Endothelial cell of umbilical vein (primary cell): ENCODE measurements at regions not wholly inside any gene's neighbourhood (a gene's known extent, or its start where the extent isn't known, plus 50 kb on each side); places are given as distances from the start of the nearest gene placed in this dataset.

ENCODE experiments used
- CTCF ChIP-seq, 2 donors: IDR thresholded peaks; 1 replicate in 1 of 2; 2 replicates in 1 of 2; pipeline ENCODE4 v1.5.1; 2011; ENCODE audit warnings: low read length in 2 of 2, mild to moderate bottlenecking in 2 of 2, moderate library complexity in 2 of 2, control low read depth in 1 of 2, inconsistent platforms in 1 of 2, low read depth in 1 of 2; ENCODE audit not compliant: insufficient read depth in 1 of 2; ENCODE audit errors: extremely low read depth in 1 of 2
- POLR2A ChIP-seq: IDR thresholded peaks from 2 replicates; pipeline ENCODE4 v1.6.1; 2012; ENCODE audit warnings: low read depth, mild to moderate bottlenecking, control low read depth, low read length
- TF ChIP-seq, protein P1 (sequence below): IDR thresholded peaks from 2 replicates; pipeline ENCODE4 v1.6.1; 2011; ENCODE audit not compliant: insufficient read depth, insufficient read length

DNA sequence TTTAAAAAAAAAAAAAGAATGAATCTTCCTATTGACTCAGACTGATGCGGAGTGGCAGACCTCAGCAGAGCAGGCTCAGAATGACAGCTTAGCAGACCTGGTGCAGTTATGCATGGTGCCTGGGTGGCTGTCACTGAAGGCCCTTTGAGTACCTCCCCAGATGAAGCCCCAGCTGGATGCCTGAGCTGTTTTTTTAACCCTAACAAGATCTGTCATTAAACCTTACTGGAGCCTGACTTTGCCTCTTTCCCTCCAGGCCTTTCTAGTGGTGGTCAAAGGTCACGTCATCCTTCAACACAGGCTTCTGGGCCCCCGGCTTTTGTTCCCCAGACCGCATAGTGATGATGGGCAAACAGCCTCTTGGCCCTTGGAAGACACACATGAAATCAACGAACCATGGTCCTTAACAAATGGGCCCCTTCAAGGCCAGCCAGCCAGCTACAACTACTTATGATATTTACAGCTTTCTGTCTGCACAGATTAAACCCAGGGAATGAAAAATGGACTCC lies 138.3 kb upstream of the CYP1B1 start:
- TF ChIP-seq POLR2A (no peak), CTCF (IDR thresholded peaks at IDR 0.05; ENCODE audit: extremely low read depth in 1 of 2, insufficient read depth in 1 of 2, low read depth in 1 of 2, low read length in 2 of 2) (no peak)
- TF ChIP-seq, protein P1, sequence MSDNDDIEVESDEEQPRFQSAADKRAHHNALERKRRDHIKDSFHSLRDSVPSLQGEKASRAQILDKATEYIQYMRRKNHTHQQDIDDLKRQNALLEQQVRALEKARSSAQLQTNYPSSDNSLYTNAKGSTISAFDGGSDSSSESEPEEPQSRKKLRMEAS = no peak
